ENCODE measurements at regions not wholly inside any gene's neighbourhood (a gene's known extent, or its start where the extent isn't known, plus 50 kb on each side); places are given as distances from the start of the nearest gene placed in this dataset.
"Not testable (repeated sequence)": the region's sequence is repeated elsewhere in the genome, so short reads cannot be mapped to it uniquely, and the experiment has no call there.

GRCh38 chr1:221025501-221025900 is 146.3 kb downstream of the HLX start:
- DNase-seq (ENCODE audit: low read depth in 2 of 2), result no peak

- DNase-seq (ENCODE audit: low read depth in 2 of 2), result no peak
These were observed 146.7 kb downstream of the HLX start for GRCh38 chr1:221025956-221026355.

GRCh38 chr1:221029981-221030649 is 150.9 kb downstream of the HLX start:
- DNase-seq (ENCODE audit: low read depth in 2 of 2), result no peak

- no peak for DNase-seq (ENCODE audit: low read depth in 2 of 2)
These were observed 151.7 kb downstream of the HLX start for GRCh38 chr1:221030990-221031389.

- no peak for DNase-seq (ENCODE audit: low read depth in 2 of 2)
These were observed 152.4 kb downstream of the HLX start for GRCh38 chr1:221031458-221032203.

- no peak for DNase-seq (ENCODE audit: low read depth in 2 of 2)
These were observed 153.0 kb downstream of the HLX start for GRCh38 chr1:221032204-221032585.

- no peak for DNase-seq (ENCODE audit: low read depth in 2 of 2)
These were observed 153.5 kb downstream of the HLX start for GRCh38 chr1:221032637-221033280.

- no peak for DNase-seq (ENCODE audit: low read depth in 2 of 2)
These were observed 156.5 kb downstream of the HLX start for GRCh38 chr1:221035662-221036153.

GRCh38 chr1:221039616-221040015 is 160.4 kb downstream of the HLX start:
- no peak for DNase-seq (ENCODE audit: low read depth in 2 of 2)

GRCh38 chr1:221040101-221040500 is 160.9 kb downstream of the HLX start:
- DNase-seq (ENCODE audit: low read depth in 2 of 2), result no peak

- no peak for DNase-seq (ENCODE audit: low read depth in 2 of 2)
These were observed 161.5 kb downstream of the HLX start for GRCh38 chr1:221040691-221041285.

- no peak for DNase-seq (ENCODE audit: low read depth in 2 of 2)
These were observed 165.3 kb downstream of the HLX start for GRCh38 chr1:221044538-221044937.

- no peak for DNase-seq (ENCODE audit: low read depth in 2 of 2)
These were observed 165.9 kb downstream of the HLX start for GRCh38 chr1:221045151-221045550.

GRCh38 chr1:221045842-221046831 is 166.9 kb downstream of the HLX start:
- DNase-seq (ENCODE audit: low read depth in 2 of 2), result no peak

GRCh38 chr1:221051391-221051790 is 172.1 kb downstream of the HLX start:
- not testable (repeated sequence) for DNase-seq (ENCODE audit: low read depth in 2 of 2)

- no peak for DNase-seq (ENCODE audit: low read depth in 2 of 2)
These were observed 174.6 kb downstream of the HLX start for GRCh38 chr1:221053889-221054288.

- no peak for DNase-seq (ENCODE audit: low read depth in 2 of 2)
These were observed 180.3 kb downstream of the HLX start for GRCh38 chr1:221059506-221059905.

GRCh38 chr1:221063651-221064050 is 184.4 kb downstream of the HLX start:
- no peak for DNase-seq (ENCODE audit: low read depth in 2 of 2)

- DNase-seq (ENCODE audit: low read depth in 2 of 2), result no peak
These were observed 187.2 kb downstream of the HLX start for GRCh38 chr1:221066351-221067001.

- no peak for DNase-seq (ENCODE audit: low read depth in 2 of 2)
These were observed 188.5 kb downstream of the HLX start for GRCh38 chr1:221067721-221068120.
